AG09319 (cell line): ENCODE measurements at regions not wholly inside any gene's neighbourhood (a gene's known extent, or its start where the extent isn't known, plus 50 kb on each side); places are given as distances from the start of the nearest gene placed in this dataset.

Source experiments
- DNase-seq: peaks from one replicate; pipeline ENCODE4 v3.0.0-alpha.2; 2010; ENCODE audit warnings: low read depth; ENCODE audit errors: extremely low read depth
- TF ChIP-seq, protein P1 (sequence below): IDR thresholded peaks from 2 replicates; pipeline ENCODE4 v1.5.1; 2011; ENCODE audit warnings: low read depth, mild to moderate bottlenecking, inconsistent platforms, low read length, moderate library complexity

DNA sequence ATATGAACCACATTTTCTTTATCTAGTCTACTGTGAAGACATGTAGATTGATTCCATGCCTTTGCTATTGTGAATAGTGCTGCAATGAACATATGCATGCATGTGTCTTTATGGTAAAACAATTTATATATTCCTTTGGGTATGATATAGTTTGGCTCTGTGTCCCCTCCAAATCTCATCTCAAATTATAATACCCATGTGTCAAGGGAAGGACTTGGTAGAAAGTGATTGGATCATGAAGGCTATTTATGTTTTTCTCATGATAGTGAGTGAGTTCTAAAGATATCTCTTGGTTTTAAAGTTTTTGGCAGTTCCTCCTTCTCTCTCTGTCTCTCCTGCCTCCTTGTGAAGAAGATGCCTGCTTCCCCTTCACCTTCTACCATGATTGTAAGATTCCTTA, 248.7 kb downstream of the GPR37 start:
- no peak for DNase-seq
- TF ChIP-seq, protein P1, sequence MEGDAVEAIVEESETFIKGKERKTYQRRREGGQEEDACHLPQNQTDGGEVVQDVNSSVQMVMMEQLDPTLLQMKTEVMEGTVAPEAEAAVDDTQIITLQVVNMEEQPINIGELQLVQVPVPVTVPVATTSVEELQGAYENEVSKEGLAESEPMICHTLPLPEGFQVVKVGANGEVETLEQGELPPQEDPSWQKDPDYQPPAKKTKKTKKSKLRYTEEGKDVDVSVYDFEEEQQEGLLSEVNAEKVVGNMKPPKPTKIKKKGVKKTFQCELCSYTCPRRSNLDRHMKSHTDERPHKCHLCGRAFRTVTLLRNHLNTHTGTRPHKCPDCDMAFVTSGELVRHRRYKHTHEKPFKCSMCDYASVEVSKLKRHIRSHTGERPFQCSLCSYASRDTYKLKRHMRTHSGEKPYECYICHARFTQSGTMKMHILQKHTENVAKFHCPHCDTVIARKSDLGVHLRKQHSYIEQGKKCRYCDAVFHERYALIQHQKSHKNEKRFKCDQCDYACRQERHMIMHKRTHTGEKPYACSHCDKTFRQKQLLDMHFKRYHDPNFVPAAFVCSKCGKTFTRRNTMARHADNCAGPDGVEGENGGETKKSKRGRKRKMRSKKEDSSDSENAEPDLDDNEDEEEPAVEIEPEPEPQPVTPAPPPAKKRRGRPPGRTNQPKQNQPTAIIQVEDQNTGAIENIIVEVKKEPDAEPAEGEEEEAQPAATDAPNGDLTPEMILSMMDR, result no peak

DNA sequence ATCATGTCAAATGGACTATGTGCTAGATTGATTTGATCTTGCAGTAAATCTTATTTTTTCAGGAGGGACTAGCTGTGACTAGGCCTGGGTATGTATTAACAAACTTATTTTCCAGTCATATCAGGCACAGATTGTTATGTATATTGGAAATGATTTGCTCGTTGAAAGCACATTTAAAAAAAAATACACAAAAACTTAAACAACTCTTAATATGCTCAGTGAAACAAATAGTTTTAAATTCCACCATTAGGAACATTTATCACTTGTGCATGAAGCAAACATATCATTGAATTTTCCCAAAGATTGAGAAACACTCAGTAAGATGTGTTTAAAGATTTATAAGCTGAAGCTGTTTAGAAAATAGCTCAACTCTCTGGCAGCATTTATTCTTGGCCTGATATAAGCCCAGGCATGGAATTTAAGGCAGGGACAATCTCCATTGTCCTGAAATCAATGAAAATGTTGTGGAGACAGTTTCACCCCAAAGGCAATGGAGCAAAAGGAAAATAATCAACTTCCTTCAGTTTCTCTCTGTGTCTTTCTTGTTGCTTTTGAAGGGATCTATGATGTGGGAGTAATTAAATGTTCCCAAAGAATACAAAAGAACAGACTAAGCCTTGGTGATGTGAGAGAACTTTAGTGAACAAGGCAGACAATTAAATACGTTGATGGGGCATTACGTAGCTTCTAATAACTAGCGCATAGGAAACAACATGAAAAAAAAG, 250.3 kb downstream of the GPR37 start:
- DNase-seq, result no peak
- TF ChIP-seq, protein P1, result no peak

DNA sequence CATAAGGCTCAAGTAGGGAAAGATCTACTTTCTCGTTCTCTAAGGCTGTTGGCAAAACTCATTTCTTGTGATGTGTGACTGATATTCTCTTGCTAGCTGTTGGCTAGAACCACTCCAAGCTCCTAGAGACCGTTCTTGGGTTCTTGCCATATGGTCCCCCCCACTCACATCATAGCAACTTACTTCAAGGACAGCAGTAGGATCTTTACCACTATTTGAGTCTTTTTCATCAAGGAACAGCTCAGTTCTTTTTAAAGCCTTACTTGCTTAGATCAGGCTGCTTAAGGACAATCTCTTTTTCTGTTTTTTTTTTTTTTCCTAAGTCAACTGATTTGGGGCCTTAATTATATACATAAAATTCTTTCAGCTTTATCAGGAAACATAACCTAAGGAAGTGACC, 251.1 kb downstream of the GPR37 start:
- no peak for DNase-seq
- TF ChIP-seq, protein P1, result no peak

DNA sequence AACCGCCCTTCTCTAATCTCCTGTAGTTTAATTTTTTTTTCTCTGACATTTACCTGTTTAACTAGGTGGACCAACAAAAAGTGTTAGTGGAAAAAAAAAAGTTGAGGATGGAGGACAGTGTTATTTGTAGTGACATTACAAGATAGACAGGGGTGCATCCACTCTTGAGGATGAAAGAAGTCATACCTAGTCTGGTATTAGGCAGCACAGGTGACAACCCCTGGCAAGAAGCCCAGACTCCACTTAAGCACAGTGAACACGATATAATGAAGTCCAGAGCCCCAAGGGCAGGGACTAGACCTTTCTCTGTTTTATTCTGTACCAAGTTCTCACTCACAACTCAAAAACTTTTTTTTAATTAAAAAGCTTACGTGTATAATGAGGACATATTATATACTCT, 268.4 kb downstream of the GPR37 start:
- TF ChIP-seq, protein P1, result no peak
- no peak for DNase-seq

DNA sequence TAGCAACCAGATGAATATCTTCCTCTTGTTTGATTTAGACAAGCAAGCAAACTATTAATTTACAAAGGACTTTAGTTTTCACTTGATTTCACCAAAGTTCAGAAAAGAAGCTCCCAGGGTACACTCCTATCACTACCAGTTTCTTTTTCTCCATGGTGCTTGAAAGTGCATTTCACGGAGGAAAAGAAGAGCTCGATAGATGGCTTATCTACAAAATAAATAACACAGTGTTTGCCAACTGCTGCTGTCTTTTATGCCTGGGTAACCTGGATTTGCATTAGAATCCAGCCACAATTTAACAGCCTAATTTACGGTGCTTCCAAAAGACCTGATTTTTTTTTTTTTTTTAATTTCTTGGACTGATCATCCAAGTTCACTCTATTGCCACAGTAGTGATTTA, 275.7 kb downstream of the GPR37 start:
- no peak for DNase-seq
- TF ChIP-seq, protein P1, result no peak

DNA sequence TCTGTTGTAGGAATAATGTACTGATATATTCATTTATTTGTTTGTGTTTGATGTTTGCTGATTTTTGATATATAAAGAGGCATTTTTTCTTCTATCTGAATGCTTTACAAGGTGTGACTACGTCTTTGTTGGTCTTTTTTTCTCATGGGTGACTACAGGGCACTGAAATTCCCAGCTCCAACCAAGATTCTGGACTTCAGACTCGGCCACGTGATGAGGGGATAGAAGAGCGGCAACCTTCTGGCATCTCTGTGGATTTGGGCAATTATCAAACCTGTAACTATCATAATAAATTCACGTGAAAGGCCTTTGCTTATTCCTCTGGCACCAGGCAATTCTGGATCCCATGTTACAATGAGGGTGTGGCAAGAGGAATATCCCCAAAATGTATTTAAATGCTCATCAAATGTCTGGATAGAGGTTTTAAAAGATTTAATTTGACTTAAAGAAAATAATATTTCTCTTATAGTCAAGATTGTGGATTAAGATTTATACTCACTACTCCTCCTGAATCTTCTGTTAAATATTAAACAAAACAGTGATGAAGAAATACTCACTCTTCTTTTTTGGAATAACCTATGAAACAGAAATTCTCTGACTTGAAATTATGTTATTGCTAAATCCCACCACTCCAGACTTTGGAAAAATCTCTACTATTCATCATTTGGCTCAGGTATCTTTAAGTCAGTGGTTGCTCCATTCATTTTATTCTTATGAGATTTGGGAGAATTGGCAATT, 276.3 kb downstream of the GPR37 start:
- TF ChIP-seq, protein P1, result no peak
- no peak for DNase-seq

DNA sequence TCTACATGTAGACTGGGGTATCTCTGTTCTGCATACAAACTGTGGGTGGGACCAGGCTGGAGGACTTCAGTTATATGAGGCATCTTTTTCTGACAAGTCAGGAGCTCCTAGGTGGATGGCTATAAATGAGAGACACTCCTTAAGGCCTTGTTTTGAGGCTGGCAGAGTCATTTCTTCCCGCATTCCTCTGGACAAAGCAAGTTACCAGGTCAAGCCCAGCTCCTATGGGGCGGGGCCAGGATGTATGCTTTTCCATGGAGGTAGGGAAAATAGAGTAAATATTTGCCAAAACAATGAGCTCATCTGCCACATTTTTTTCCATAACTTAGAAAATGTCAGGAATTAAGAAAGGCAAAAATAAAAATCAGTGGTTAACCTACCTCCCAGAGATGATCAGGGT, 283.4 kb downstream of the GPR37 start:
- TF ChIP-seq, protein P1, result no peak
- no peak for DNase-seq
